ENCODE measurements at regions not wholly inside any gene's neighbourhood (a gene's known extent, or its start where the extent isn't known, plus 50 kb on each side); places are given as distances from the start of the nearest gene placed in this dataset.

DNA sequence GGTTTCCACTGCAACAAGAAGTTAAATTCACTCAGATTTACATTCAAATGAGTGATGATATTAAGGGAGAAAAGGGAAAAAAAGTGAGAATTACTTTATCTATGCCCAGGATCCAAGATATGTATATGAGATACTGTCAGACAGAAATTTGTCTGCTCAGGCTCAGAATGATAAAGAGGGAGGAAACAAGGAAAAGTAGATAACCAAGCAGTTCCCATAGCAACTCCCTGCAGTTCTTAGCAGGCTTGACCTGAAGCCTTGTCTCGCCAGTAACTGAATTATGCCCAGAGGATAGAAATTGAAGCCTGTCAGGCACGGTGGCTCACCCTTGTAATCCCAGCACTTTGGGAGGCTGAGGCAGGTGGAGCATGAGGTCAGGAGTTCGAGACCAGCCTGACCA is 304.4 kb downstream of the TLE1 start (continued):
- no peak for TF ChIP-seq HMGXB4 (CRISPR knock-in tag; IDR thresholded peaks at IDR 0.05)
- no peak for TF ChIP-seq PHB2 (IDR thresholded peaks at IDR 0.05; ENCODE audit: low read depth)
- no peak for TF ChIP-seq E2F3 (CRISPR knock-in tag; IDR thresholded peaks at IDR 0.05)
- no peak for TF ChIP-seq KAT2B (IDR thresholded peaks at IDR 0.05; ENCODE audit: low read depth, low read length)
- TF ChIP-seq ESRRA (IDR thresholded peaks at IDR 0.05; ENCODE audit: borderline replicate concordance, low read depth) = no peak
- no peak for TF ChIP-seq THAP7 (CRISPR knock-in tag; IDR thresholded peaks at IDR 0.05)

- Histone ChIP-seq H3K36me3 (ENCODE audit: control insufficient read depth, insufficient read depth, low read length) (no peaks in the 10 kb centered on the region), H3K4me1 (replicated peaks in 1 of 2; ENCODE audit: control insufficient read depth in 2 of 2, insufficient read depth in 2 of 2, low read length in 2 of 2) (no peaks in the 10 kb centered on the region), H3K27ac (ENCODE audit: extremely low read depth, low read depth, low read length) (no peak overlapping the region), H3K9me3 (replicated peaks; ENCODE audit: control insufficient read depth, insufficient read depth, low read depth, low read length) (no peaks in the 10 kb centered on the region), H3K4me3 (no peak overlapping the region), H3K9ac (ENCODE audit: insufficient read depth in 1 of 2, low read depth in 2 of 2, low read length in 2 of 2) (no peak overlapping the region), H3K4me2 (ENCODE audit: insufficient read depth, low read length) (no peak overlapping the region), H2AFZ (ENCODE audit: low read depth, low read length) (no peak overlapping the region), H3K79me2 (ENCODE audit: control insufficient read depth, insufficient read depth, low read length) (no peaks in the 10 kb centered on the region), H3K27me3 (ENCODE audit: control insufficient read depth in 2 of 2, insufficient read depth in 2 of 2, low read length in 2 of 2) (no peaks in the 10 kb centered on the region), H3K9me1 (ENCODE audit: control insufficient read depth, insufficient read depth, low read length) (no peaks in the 10 kb centered on the region), H4K20me1 (replicated peaks; ENCODE audit: control insufficient read depth, insufficient read depth, low read length) (no peaks in the 10 kb centered on the region)
- BruUV-seq (replicated peaks) = no TSS peak
- intact Hi-C loops (cut with micrococcal nuclease) = no loop called here
- FAIRE-seq (no peak), DNase-seq (ENCODE audit: extremely low read depth in 1 of 4, low spot score in 3 of 4) (no peak), ATAC-seq (no peak)
- ChIA-PET POLR2A (no interaction called here), CTCF (ENCODE audit: low intra/inter-chr PET ratio) (no interaction called here)
- TF ChIP-seq SETDB1 (IDR thresholded peaks at IDR 0.05; ENCODE audit: low read length) (no peak), THRAP3 (IDR thresholded peaks at IDR 0.05; ENCODE audit: borderline replicate concordance) (no peak), FOXK2 (conservative IDR thresholded peaks at IDR 0.05 in 1 of 2, IDR thresholded peaks at IDR 0.05 in 1 of 2; ENCODE audit: low read depth in 2 of 2) (no peak), LEF1 (IDR thresholded peaks at IDR 0.05) (no peak), ZKSCAN1 (IDR thresholded peaks at IDR 0.05; ENCODE audit: low read depth, low read length) (no peak), DPF2 (IDR thresholded peaks at IDR 0.05) (no peak), ZEB2 (IDR thresholded peaks at IDR 0.05) (no peak), ZNF23 (CRISPR knock-in tag; IDR thresholded peaks at IDR 0.05) (no peak), SMARCA5 (IDR thresholded peaks at IDR 0.05) (no peak), HOMEZ (CRISPR knock-in tag; IDR thresholded peaks at IDR 0.05) (no peak)
- TF ChIP-seq, protein P1, sequence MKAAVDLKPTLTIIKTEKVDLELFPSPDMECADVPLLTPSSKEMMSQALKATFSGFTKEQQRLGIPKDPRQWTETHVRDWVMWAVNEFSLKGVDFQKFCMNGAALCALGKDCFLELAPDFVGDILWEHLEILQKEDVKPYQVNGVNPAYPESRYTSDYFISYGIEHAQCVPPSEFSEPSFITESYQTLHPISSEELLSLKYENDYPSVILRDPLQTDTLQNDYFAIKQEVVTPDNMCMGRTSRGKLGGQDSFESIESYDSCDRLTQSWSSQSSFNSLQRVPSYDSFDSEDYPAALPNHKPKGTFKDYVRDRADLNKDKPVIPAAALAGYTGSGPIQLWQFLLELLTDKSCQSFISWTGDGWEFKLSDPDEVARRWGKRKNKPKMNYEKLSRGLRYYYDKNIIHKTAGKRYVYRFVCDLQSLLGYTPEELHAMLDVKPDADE (conservative IDR thresholded peaks at IDR 0.05; ENCODE audit: control insufficient read depth, low read depth, low read length) = no peak
- in situ Hi-C loops (cut with MboI) = no loop called here
Measured at GRCh38 chr9:81382281-81382680, 307.1 kb downstream of the TLE1 start.
